GM18909 (cell line): ENCODE measurements at regions not wholly inside any gene's neighbourhood (a gene's known extent, or its start where the extent isn't known, plus 50 kb on each side); places are given as distances from the start of the nearest gene placed in this dataset.
"Not testable (repeated sequence)": the region's sequence is repeated elsewhere in the genome, so short reads cannot be mapped to it uniquely, and the experiment has no call there.

ENCODE experiments used
- ATAC-seq: cut with Tn5 transposase; IDR thresholded peaks from one replicate; pipeline ENCODE4 v1.9.1; 2021; ENCODE audit warnings: mild to moderate bottlenecking; ENCODE audit not compliant: unreplicated experiment, poor library complexity

DNA sequence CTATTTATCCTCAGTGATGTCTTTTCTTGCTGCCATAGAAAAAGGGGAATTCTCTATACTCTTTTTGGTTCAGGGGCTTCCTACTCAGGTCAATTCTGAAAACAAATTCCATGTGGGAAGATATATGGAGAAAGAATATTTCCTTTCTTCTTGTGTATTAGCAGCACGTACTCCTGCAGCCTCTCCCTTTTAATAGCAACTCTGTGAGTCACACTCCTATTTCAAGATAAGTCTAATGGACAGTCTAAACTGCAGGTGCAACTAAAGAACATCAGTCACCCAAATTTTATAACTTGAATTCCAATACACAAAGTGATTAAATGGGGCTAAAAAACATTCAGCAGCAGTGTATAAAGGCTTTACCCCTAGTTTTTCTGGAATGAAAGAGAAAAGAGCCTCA lies 942.2 kb downstream of the CNTNAP5 start:
- ATAC-seq: no peak

GRCh38 chr2:124970030-124970429 lies 944.9 kb downstream of the CNTNAP5 start:
- ATAC-seq: no peak

GRCh38 chr2:124973396-124973795 lies 948.3 kb downstream of the CNTNAP5 start:
- no peak for ATAC-seq

DNA sequence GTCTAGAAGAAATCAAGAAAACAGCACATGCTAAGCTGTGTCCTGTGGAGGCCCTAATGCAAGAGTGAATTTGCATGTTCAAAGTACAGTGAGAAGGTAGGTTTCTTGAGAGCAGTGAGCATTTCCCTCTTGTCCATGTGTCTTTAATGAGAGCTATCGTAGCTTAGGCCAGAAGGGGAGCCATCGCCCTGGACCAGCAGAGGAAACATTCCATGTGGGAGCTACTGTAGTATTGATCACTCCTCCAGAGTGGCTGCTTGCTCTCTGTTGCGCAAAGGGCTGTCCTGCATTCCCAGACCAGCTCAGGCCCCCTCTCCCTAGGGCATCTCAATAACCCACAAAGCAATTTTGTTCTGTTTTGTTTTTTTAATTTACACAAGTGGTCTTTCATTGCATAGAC lies 950.1 kb downstream of the CNTNAP5 start:
- no peak for ATAC-seq

GRCh38 chr2:124975648-124976047 lies 950.6 kb downstream of the CNTNAP5 start:
- ATAC-seq: no peak

DNA sequence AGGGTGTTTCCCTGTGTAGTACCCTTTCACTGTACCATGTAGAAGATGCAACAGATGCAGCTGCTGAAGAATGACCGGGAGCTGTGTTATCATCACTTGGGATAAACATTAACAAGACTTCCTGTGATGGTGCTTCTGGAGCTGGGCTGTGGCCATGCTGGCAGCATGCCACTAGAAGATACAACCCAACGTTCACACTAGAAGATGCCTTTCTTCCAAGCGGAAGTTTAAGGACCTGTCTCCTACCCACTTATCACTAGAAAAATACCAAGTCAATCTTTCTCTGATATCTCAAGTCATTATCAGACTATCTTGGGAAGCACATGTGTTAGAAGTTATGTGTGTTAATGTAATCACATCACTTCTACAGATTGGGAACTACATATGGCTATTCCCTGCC lies 953.5 kb downstream of the CNTNAP5 start:
- ATAC-seq: no peak

GRCh38 chr2:124983595-124983994 lies 958.5 kb downstream of the CNTNAP5 start:
- ATAC-seq: no peak

GRCh38 chr2:124985270-124985669 lies 960.2 kb downstream of the CNTNAP5 start:
- ATAC-seq: no peak

GRCh38 chr2:124986136-124986535 lies 961.0 kb downstream of the CNTNAP5 start:
- ATAC-seq: no peak

- ATAC-seq: not testable (repeated sequence)
These were observed 961.8 kb downstream of the CNTNAP5 start for GRCh38 chr2:124986870-124987269.

DNA sequence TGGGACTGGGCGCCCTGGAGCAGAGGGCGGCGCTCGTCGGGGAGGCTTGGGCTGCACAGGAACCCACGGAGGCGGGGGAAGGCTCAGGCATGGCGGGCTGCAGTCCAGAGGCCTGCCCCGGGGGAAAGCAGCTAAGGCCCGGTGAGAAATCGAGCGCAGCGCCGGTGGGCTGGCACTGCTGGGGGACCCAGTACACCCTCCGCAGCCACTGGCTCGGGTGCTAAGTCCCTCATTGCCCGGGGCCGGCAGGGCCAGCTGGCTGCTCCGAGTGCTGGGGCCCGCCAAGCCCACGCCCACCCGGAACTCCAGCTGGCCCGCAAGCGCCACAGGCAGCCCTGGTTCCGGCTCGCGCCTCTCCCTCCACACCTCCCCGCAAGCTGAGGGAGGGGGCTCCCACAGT lies 962.3 kb downstream of the CNTNAP5 start:
- not testable (repeated sequence) for ATAC-seq

DNA sequence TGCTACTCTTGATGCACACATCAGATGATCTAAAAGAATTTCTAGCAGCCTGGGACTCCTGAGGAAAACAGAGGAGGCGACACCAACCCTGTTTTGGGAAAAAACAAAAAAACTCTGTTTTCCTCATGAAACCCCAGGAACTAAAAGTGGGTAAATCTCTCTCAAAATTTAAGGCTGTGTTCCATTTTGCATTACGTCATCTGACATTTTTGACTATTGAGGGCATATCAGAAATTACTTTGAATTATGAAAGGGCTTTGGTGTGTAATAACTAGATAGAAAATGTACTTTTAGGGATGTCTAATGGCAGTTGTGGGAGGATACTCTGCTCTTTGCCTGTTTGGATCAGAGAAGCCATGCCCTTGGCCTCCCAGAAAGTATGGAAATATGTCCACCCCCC lies 963.0 kb downstream of the CNTNAP5 start:
- ATAC-seq: no peak

GRCh38 chr2:124988794-124989193 lies 963.7 kb downstream of the CNTNAP5 start:
- no peak for ATAC-seq

DNA sequence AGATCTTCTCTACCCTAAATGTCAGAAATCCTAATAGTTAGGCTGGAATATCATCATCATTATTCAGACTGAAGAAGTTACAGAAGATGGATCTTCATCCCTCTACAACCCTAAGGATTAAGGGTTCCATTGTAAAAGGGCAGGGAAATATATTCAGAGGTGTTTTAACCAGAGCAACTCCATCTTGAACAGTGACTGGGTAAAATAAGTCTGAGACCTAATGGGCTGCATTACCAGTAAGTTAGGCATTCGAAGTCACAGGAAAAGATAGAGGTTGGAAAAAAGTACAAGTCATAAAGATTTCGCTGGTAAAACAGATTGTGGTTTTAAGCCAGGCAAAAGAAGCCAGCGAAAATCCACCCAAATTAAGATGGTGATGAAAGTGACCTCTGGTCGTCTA lies 968.7 kb downstream of the CNTNAP5 start:
- no peak for ATAC-seq

DNA sequence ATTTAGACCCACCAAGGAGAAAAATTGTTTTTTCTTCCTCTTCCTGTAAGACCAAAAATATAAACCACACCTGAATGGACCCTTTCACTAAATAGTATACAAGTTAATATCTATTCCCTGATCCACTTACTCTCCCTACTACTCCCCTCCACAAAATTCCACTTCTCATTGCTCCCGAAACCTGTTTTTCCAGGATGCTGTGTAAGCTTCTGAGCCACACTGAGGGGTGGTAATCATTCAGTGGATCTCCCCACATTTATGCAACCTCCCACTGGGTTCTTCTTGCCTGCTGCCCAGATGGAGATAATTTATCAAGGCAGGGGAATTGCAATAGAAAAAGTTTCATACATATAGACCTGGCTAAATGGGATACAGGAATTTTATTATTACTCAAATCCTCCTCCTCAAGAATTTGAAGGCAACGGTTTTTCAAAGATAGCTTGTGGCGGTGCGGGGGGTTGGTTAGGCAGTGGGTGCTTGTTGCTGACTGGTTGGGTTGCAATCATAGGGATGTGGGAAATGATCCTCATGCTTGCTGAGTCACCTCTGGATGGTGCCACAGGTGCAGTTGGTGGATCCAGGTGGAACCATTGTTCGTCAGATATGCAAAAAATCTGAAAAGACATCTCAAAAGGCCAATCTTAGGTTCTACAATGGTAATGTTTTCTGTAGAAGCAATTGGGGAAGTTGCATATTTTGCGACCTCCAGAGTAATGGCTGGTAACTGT lies 970.3 kb downstream of the CNTNAP5 start:
- ATAC-seq: no peak

- no peak for ATAC-seq
These were observed 971.3 kb downstream of the CNTNAP5 start for GRCh38 chr2:124996406-124996805.

DNA sequence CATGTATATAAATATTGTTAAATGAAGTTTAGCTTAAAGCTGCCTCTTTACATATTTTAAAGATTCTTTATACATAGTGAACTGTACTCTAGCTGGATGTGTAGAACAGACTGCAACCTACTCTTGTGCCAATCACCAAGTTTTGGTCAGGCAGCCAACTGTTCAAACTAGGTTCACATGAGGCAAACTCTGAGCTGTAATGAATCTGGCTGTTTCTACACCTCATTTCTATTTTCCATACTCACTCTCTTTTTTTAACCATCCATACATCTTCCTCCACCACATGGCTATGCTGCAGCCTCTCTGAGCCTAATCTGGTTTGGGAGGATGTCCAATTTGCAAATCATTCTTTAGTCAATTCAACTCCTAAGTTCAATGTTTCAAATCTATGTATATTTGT lies 974.8 kb downstream of the CNTNAP5 start:
- ATAC-seq: no peak

DNA sequence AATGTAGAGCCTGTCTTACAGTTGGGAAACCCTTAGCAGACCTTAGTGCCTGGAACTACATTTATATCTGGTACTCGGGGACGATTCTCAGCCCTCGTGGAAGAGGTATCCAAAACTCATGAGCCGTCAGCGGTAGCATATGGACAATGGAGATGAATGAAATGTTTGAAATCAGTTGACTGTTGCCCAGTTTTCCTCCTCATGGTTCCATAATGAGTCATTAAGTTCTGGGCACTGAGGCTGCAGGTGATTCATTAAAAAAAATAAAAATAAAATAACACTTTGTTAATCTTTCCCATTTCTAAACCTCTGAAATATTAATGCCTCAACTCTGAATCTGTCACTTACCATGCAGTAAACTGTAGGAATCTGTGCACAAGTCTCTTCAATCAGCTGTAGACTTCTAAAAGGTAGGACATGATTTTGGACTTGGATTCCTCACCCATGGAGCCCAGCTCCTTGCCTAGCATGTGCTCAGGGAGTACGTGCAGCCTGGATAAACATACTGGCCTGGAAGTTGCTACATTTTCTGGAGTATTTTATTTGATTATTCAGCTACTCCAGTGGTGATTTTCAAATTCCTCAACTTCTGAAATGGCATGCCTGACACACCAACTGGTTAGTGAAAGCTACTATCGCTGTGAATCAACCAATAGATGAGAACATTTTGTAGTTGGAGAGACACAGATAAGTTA lies 979.2 kb downstream of the CNTNAP5 start:
- no peak for ATAC-seq

DNA sequence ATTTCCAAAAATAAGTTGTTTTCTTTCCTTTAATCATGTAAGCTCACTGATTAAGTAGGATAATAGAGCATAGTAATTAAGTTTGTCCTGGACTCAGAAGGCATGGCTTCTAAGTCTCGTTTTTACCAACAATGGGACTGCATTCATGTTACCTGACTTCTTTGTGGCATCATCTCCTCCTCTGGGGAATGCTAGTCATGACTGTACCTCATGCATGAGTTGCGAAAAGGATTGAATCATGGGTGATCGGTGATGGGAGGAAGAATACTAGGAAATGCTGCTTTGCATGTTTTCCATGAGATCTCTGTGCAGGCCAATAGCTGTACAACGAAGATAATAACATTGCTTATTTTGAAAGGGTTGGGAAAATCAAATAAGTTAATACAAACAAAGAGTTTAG lies 981.6 kb downstream of the CNTNAP5 start:
- ATAC-seq: no peak

GRCh38 chr2:125028721-125029120 lies 1003.6 kb downstream of the CNTNAP5 start:
- ATAC-seq: not testable (repeated sequence)

DNA sequence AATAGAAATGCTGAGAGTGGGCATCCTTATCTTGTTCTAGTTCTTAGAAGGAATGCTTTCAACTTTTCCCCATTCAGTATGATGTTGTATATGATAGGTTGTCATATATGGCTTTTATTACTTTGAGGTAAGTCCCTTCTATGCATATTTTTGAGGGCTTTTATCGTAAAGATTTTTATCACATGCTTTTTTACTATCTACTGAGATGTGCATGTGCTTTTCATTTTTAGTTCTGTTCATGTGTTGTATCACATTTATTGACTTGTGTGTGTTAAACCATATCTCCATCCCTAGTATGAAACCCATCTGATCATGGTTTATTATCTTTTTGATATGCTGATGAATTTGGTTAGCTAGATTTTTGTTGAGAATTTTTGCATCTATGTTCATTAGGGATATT lies 1008.8 kb downstream of the CNTNAP5 start:
- ATAC-seq: no peak

- ATAC-seq: no peak
These were observed 1012.1 kb downstream of the CNTNAP5 start for GRCh38 chr2:125037135-125037653.
